ENCODE measurements at regions not wholly inside any gene's neighbourhood (a gene's known extent, or its start where the extent isn't known, plus 50 kb on each side); places are given as distances from the start of the nearest gene placed in this dataset.

- no peak for TF ChIP-seq CTCF (IDR thresholded peaks at IDR 0.05)
- TF ChIP-seq POLR2A (IDR thresholded peaks at IDR 0.05), result no peak
Observed at GRCh38 chr17:33398386-33398785, 105.3 kb upstream of the ASIC2 start.

All from testis (tissue), 2 donors.